Neural crest cell (in vitro differentiated cells): ENCODE measurements at regions not wholly inside any gene's neighbourhood (a gene's known extent, or its start where the extent isn't known, plus 50 kb on each side); places are given as distances from the start of the nearest gene placed in this dataset.

ENCODE experiments used
- DNase-seq: peaks from one replicate; pipeline ENCODE4 v3.0.0; 2021; ENCODE audit warnings: low read depth, mixed read lengths, low spot score
- H3K27ac Mint-ChIP-seq: one replicate; pipeline ENCODE4 v1.8.0; 2021; ENCODE audit warnings: mild to moderate bottlenecking, mixed read lengths; ENCODE audit not compliant: unreplicated experiment
- H3K27me3 Mint-ChIP-seq: 2 replicates; pipeline ENCODE4 v1.8.0; 2021; ENCODE audit warnings: low read depth, mild to moderate bottlenecking, mixed read lengths
- H3K36me3 Mint-ChIP-seq: 2 replicates; pipeline ENCODE4 v1.8.0; 2021; ENCODE audit warnings: low read depth, mild to moderate bottlenecking, mixed read lengths
- H3K4me1 Mint-ChIP-seq: 2 replicates; pipeline ENCODE4 v1.8.0; 2021; ENCODE audit warnings: mixed read lengths
- H3K4me3 Mint-ChIP-seq: one replicate; pipeline ENCODE4 v1.8.0; 2021; ENCODE audit warnings: mild to moderate bottlenecking, mixed read lengths
- H3K9me3 Mint-ChIP-seq: 2 replicates; pipeline ENCODE4 v1.8.0; 2021; ENCODE audit warnings: mixed read lengths
- TF ChIP-seq, protein P1 (sequence below): fragments of 200-600 bp; sonication (generic); conservative IDR thresholded peaks from 2 replicates; pipeline ENCODE4 v1.5.0; 2021; ENCODE audit warnings: antibody characterized with exemption, mild to moderate bottlenecking

DNA sequence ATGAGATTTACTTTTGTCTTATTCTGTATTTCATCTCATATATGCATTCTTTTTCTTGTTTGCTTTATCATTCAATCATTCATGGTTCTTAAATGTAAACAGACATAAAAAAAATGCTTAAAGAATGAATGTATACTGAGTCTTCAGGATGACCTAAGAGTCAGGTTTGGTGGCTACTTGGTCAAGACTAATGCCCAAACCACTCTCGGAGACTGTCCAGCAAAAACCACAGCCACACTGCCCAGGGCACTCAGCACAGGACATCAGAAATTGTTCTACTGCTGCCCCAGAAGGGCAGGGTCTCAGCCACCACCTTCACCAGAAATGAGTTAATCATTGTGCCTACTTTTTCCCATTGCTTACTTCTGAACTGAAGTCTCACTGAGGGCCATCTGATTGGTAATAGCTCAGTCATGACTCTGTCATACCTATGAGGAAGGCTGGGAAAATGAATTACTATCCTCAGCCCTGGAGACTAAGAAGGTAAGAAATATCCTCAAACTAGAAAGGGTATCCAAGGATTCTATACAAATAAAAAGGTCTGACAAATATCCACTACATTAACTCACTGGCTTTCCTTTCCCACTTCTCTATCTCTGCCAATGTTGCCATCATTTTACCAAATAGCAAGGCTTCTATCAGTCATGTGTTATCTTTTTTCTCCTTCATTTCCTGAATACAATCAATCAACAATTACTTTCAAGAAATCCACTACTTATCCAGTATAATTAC is 236.1 kb downstream of the CETN3 start:
- no peak for DNase-seq
- no peaks in the 10 kb centered on the region for H3K27me3 Mint-ChIP-seq
- TF ChIP-seq, protein P1, sequence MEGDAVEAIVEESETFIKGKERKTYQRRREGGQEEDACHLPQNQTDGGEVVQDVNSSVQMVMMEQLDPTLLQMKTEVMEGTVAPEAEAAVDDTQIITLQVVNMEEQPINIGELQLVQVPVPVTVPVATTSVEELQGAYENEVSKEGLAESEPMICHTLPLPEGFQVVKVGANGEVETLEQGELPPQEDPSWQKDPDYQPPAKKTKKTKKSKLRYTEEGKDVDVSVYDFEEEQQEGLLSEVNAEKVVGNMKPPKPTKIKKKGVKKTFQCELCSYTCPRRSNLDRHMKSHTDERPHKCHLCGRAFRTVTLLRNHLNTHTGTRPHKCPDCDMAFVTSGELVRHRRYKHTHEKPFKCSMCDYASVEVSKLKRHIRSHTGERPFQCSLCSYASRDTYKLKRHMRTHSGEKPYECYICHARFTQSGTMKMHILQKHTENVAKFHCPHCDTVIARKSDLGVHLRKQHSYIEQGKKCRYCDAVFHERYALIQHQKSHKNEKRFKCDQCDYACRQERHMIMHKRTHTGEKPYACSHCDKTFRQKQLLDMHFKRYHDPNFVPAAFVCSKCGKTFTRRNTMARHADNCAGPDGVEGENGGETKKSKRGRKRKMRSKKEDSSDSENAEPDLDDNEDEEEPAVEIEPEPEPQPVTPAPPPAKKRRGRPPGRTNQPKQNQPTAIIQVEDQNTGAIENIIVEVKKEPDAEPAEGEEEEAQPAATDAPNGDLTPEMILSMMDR = no peak
- H3K27ac Mint-ChIP-seq = no peak overlapping the region
- H3K4me3 Mint-ChIP-seq = no peak overlapping the region
- peaks cover 17% of the 10 kb centered on the region for H3K9me3 Mint-ChIP-seq
- H3K36me3 Mint-ChIP-seq = peaks cover 15% of the 10 kb centered on the region
- peaks cover 23% of the 10 kb centered on the region for H3K4me1 Mint-ChIP-seq

DNA sequence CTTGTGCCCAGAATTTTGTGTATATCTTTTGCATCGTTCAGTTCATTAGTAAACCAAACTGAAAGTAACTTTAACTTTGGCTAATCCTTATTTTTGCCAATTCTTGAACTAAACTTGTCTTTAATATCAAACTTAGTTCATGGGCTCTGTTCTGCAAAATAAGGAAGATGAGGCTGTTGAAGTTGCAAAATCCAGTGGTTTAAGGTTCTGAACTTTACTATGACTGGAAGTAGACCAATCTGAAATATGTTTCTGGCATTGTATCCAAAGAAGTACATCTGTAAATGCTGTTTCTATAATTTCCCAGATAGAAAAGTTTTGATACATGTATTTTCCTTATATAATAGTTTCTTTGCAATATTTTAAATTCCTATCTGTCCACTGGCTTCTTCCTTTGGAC is 238.1 kb downstream of the CETN3 start:
- DNase-seq = no peak
- H3K4me1 Mint-ChIP-seq = peaks cover 23% of the 10 kb centered on the region
- no peaks in the 10 kb centered on the region for H3K27me3 Mint-ChIP-seq
- H3K4me3 Mint-ChIP-seq = no peak overlapping the region
- peaks cover 9% of the 10 kb centered on the region for H3K9me3 Mint-ChIP-seq
- H3K36me3 Mint-ChIP-seq = peaks cover 7% of the 10 kb centered on the region
- TF ChIP-seq, protein P1 = no peak
- no peak overlapping the region for H3K27ac Mint-ChIP-seq

DNA sequence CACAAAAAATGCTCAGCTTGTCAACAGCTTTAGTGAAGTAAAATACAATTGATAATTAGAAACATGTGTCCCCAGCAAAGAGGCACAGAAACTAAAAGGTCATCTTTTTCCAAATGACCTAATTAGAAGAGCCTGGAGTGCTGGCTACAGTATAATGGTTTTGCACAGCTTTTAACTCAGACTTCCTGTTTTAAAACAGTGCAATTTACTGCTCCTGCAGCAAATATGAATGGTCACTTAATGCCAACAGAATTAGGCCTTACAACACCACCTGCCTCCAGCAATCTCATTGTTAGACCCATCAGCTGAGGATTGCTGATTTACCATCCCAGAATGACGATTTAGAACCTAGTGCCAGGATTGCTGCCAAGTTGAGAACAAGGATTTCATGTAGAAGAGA is 239.3 kb downstream of the CETN3 start:
- Mint-ChIP-seq H3K36me3 (no peaks in the 10 kb centered on the region), H3K9me3 (no peaks in the 10 kb centered on the region), H3K4me3 (no peak overlapping the region), H3K27ac (peak overlapping the region; percentile 6), H3K4me1 (peaks cover 23% of the 10 kb centered on the region), H3K27me3 (no peaks in the 10 kb centered on the region)
- no peak for DNase-seq
- TF ChIP-seq, protein P1 = no peak

DNA sequence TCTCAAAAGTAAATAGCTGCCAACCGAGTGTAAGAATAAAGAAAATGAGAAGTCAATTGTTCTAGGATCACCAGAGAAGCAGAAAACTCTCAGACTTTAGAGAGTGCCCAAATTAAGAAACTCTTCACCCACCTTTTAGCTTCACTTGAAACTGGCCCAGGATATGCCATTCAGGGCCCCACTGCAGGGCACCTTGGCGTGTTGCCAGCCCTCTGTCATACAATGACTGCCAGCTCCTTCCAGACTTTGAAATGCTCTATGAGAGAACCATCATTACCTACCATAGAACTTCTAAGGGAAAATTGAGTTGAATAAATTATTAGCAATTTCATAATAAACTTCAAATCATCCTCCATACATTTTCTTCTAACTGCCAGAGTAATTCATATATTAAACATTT is 240.5 kb downstream of the CETN3 start:
- H3K9me3 Mint-ChIP-seq = no peaks in the 10 kb centered on the region

DNA sequence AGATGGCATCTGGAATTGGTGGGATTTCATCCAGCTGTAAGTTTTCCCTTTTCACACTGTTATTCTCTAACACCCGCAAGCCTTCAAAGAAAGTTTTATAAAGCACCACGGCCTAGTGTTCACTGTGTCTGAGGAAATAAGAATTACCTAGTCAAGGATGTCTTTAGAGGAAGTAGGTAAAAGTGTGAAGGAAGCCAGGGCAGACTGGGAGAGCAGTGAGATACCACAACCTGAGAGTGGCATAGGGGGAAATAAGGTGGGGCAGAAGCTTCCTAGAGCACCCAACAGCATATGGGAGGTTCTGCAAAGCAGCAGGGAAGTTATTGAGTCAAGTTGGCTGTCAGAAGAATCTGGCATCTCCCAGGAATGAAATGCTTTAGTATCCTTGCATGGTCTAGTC is 241.2 kb downstream of the CETN3 start:
- no peak overlapping the region for H3K27ac Mint-ChIP-seq
- TF ChIP-seq, protein P1 = no peak
- peaks cover 23% of the 10 kb centered on the region for H3K4me1 Mint-ChIP-seq
- H3K9me3 Mint-ChIP-seq = no peaks in the 10 kb centered on the region
- no peaks in the 10 kb centered on the region for H3K36me3 Mint-ChIP-seq
- H3K4me3 Mint-ChIP-seq = no peak overlapping the region
- DNase-seq = no peak
- H3K27me3 Mint-ChIP-seq = no peaks in the 10 kb centered on the region

More for the DNA sequence above, 240.5 kb downstream of the CETN3 start:
- H3K36me3 Mint-ChIP-seq = no peaks in the 10 kb centered on the region
- TF ChIP-seq, protein P1 = no peak
- H3K4me1 Mint-ChIP-seq = peaks cover 23% of the 10 kb centered on the region
- no peak overlapping the region for H3K4me3 Mint-ChIP-seq
- no peak overlapping the region for H3K27ac Mint-ChIP-seq
- DNase-seq = no peak
- no peaks in the 10 kb centered on the region for H3K27me3 Mint-ChIP-seq
